ENCODE measurements at regions not wholly inside any gene's neighbourhood (a gene's known extent, or its start where the extent isn't known, plus 50 kb on each side); places are given as distances from the start of the nearest gene placed in this dataset.

GRCh38 chr5:156230887-156231286, 96.1 kb upstream of the SGCD start:
- TF ChIP-seq CTCF (IDR thresholded peaks at IDR 0.05), result no peak
- no peak for TF ChIP-seq POLR2A (IDR thresholded peaks at IDR 0.05)
